Activated CD8-positive, alpha-beta memory T cell treated with anti-CD3 and anti-CD28 coated beads for 36 hours (primary cell): ENCODE measurements at regions not wholly inside any gene's neighbourhood (a gene's known extent, or its start where the extent isn't known, plus 50 kb on each side); places are given as distances from the start of the nearest gene placed in this dataset.
"Not testable (repeated sequence)": the region's sequence is repeated elsewhere in the genome, so short reads cannot be mapped to it uniquely, and the experiment has no call there.

Experiments
- CTCF ChIA-PET: fragments of 350-600 bp; sonication (Branson Sonifier 250); formaldehyde crosslinking; loops from one replicate; lab custom pipeline; 2021; ENCODE audit warnings: antibody characterized with exemption; lab: Charles Lee
- POLR2A ChIA-PET: fragments of 350-600 bp; sonication (Branson Sonifier 250); formaldehyde crosslinking; loops from one replicate; lab custom pipeline; 2021; ENCODE audit warnings: antibody characterized with exemption; lab: Charles Lee

DNA sequence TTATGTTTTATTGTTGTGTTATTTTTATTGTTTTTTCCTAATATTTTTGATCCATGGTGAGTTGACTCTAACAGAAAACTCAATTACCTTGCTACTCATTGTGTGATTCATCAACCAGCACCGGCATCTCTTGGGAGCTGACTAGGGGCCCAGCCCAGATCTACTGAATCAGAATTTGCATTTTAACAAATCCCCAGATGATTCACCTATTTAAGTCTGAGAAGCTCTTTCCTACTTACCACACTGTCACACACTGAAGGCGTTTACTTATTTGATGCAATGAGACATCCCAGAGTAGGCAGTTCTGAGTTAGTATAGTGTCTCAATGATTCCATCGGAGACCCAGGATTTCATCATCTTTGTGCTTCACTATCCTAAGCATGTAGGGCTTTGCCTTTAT lies 416.6 kb downstream of the RWDD3 start:
- ChIA-PET CTCF (no interaction called here), POLR2A (no interaction called here)

GRCh38 chr1:95652423-95652965 lies 418.5 kb downstream of the RWDD3 start:
- CTCF ChIA-PET: no interaction called here

GRCh38 chr1:95653618-95654017 lies 419.6 kb downstream of the RWDD3 start:
- CTCF ChIA-PET: no interaction called here
- POLR2A ChIA-PET: no interaction called here

More at GRCh38 chr1:95652423-95652965, 418.5 kb downstream of the RWDD3 start:
- POLR2A ChIA-PET: no interaction called here

- ChIA-PET POLR2A (no interaction called here), CTCF (no interaction called here)
These were observed 421.5 kb downstream of the RWDD3 start for GRCh38 chr1:95655321-95656020.

GRCh38 chr1:95657248-95657647 lies 423.2 kb downstream of the RWDD3 start:
- POLR2A ChIA-PET: no interaction called here
- CTCF ChIA-PET: no interaction called here

- CTCF ChIA-PET: no interaction called here
- POLR2A ChIA-PET: no interaction called here
These were observed 425.2 kb downstream of the RWDD3 start for GRCh38 chr1:95659166-95659565.

GRCh38 chr1:95659588-95659987 lies 425.6 kb downstream of the RWDD3 start:
- ChIA-PET POLR2A (no interaction called here), CTCF (no interaction called here)

- POLR2A ChIA-PET: no interaction called here
These were observed 426.7 kb downstream of the RWDD3 start for GRCh38 chr1:95660736-95661135.

GRCh38 chr1:95663530-95663929 lies 429.5 kb downstream of the RWDD3 start:
- POLR2A ChIA-PET, CTCF ChIA-PET: not testable (repeated sequence)

More at GRCh38 chr1:95660736-95661135, 426.7 kb downstream of the RWDD3 start:
- CTCF ChIA-PET: no interaction called here

DNA sequence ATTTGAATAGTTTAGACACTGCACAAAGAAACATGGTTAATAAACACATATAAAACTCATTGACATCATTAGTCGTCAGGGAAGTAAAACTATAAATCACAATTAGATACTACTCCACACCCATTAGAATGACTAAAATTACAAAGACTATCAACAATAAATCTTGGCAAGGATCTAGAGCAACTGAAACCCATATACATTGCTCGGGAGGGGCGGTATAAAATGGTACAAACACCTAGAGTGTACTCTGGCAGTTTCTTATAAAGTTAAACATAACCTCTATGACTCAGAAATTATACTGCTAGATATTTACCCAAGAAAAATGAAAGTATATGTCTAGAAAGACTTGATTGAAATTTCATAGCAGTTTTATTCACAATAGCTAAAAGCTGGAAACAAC lies 434.2 kb downstream of the RWDD3 start:
- ChIA-PET CTCF (no interaction called here), POLR2A (no interaction called here)

- POLR2A ChIA-PET, CTCF ChIA-PET: not testable (repeated sequence)
These were observed 435.6 kb downstream of the RWDD3 start for GRCh38 chr1:95669638-95670037.

GRCh38 chr1:95671098-95671497 lies 437.1 kb downstream of the RWDD3 start:
- ChIA-PET CTCF (no interaction called here), POLR2A (no interaction called here)

DNA sequence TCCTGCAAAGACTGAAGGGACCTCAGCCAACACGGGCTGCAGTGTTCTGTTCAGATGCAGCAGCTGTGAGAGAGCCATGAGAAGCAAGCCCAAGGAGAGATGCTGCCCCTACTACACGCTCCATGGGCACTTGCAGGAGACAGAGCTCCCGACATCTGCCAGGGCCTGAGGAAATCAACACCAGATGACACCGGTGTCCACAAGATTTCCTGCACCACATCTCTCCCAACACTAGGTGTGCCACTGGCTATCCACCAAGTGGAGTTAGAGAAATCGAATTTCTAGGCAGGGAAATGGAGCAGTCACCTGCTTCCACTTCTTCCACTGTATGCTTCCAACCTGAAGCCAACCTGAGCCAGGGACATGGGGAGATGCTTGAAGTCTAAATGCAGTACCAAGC lies 445.3 kb downstream of the RWDD3 start:
- ChIA-PET CTCF (no interaction called here), POLR2A (no interaction called here)

GRCh38 chr1:95685081-95685480 lies 451.1 kb downstream of the RWDD3 start:
- CTCF ChIA-PET: no interaction called here
- POLR2A ChIA-PET: no interaction called here

- CTCF ChIA-PET: no interaction called here
- POLR2A ChIA-PET: no interaction called here
These were observed 452.2 kb downstream of the RWDD3 start for GRCh38 chr1:95686217-95686616.

- CTCF ChIA-PET: no interaction called here
- POLR2A ChIA-PET: no interaction called here
These were observed 465.3 kb downstream of the RWDD3 start for GRCh38 chr1:95699149-95699953.

DNA sequence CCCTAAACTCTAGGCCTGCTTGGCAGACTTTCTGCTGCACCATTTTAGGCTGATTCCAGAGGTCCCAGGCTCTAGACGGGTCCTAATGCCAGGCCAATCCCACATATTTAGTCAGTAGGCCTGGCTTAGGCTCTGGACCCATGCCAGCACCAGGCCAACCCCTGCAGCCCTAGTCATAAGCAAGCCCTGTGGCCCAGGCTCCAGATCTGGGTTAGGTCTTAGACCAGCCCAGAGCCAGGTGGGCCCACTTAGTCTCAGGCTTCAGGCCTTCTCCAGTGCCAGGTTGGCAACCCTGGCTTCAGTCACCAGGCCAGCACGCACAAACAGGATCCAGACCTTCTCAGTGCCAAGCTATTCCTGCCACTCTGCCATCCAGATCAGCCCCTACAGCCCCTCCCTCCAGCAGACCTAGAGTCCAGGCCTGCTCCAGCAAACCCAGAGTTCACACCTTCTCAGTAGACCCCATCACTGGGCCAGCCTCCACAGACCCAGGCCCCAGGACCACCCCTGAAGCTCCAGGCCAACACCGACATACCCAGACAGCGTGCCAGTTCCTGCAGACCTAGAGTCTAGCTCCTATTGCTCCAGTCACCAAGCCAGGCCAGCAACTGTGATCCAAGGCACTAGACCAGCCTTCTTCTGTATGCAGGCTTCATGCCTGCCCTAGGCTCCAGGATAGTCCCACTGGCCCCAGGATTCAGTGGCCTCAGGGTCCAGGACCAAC lies 467.6 kb downstream of the RWDD3 start:
- POLR2A ChIA-PET: no interaction called here
- CTCF ChIA-PET: no interaction called here

- CTCF ChIA-PET: no interaction called here
- POLR2A ChIA-PET: no interaction called here
These were observed 469.0 kb downstream of the RWDD3 start for GRCh38 chr1:95703046-95703445.

DNA sequence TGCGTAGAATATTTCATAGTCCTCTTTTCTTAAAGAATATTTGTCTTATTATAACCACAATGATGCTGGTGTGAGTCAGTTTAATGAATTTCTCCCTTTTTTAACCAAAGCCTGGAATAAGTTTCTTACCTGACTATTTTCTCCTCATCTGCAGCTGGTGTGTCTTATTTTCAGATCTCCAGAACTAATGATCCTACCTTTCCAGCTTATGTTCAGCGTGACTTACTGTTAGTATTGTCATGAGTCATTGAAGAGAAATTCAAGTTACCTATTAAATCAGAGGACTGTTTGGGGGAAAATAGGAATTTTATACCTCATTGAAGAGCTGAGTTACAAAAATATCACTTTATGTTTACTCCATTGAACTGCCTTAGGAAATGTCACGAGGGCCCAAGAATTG lies 482.1 kb downstream of the RWDD3 start:
- ChIA-PET POLR2A (no interaction called here), CTCF (no interaction called here)

DNA sequence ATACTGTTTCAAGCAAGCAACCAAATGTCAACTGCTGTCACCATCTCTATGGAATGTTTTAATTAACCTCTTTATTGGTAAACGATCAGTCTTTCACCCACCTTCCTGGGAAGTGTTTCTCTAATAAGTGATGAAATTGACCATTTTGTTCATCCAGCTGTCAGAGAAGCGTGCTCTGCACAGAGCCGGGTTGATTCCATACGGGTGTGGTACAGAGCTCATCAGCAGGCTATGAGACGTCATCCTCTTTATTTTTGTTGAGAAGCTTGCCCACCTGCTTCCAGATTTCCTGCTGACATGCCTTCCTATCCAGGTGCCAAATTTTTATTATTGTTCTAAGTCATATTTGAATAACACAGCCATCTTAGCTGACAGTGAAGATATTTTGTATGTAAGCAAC lies 482.5 kb downstream of the RWDD3 start:
- CTCF ChIA-PET: no interaction called here
- POLR2A ChIA-PET: no interaction called here
